ENCODE measurements at regions not wholly inside any gene's neighbourhood (a gene's known extent, or its start where the extent isn't known, plus 50 kb on each side); places are given as distances from the start of the nearest gene placed in this dataset.
"Not testable (repeated sequence)": the region's sequence is repeated elsewhere in the genome, so short reads cannot be mapped to it uniquely, and the experiment has no call there.

- not testable (repeated sequence) for TF ChIP-seq CTCF, POLR2AphosphoS5 (IDR thresholded peaks at IDR 0.05)
These were observed 771.3 kb downstream of the TENT5A start for GRCh38 chr6:80981226-80981625.
